WTC11 (cell line): ENCODE measurements at regions not wholly inside any gene's neighbourhood (a gene's known extent, or its start where the extent isn't known, plus 50 kb on each side); places are given as distances from the start of the nearest gene placed in this dataset.

Experiments used
- ETV6 ChIP-seq: sonication (generic); formaldehyde crosslinking; IDR thresholded peaks from 2 replicates; pipeline ENCODE4 v1.8.1; 2022; ENCODE audit warnings: mild to moderate bottlenecking, missing genetic modification reagents
- GABPB1 ChIP-seq: sonication (generic); formaldehyde crosslinking; IDR thresholded peaks from 2 replicates; pipeline ENCODE4 v1.8.1; 2023; ENCODE audit warnings: mild to moderate bottlenecking, missing genetic modification reagents
- NR2C2 ChIP-seq: sonication (generic); formaldehyde crosslinking; IDR thresholded peaks from 2 replicates; pipeline ENCODE4 v1.8.0; 2022; ENCODE audit warnings: mild to moderate bottlenecking, missing genetic modification reagents
- NR3C1 ChIP-seq: sonication (generic); formaldehyde crosslinking; conservative IDR thresholded peaks from 2 replicates; pipeline ENCODE4 v1.8.1; 2023; ENCODE audit warnings: low read depth, mild to moderate bottlenecking, missing genetic modification reagents
- RELA ChIP-seq: sonication (generic); formaldehyde crosslinking; IDR thresholded peaks from 2 replicates; pipeline ENCODE4 v1.8.1; 2022; ENCODE audit warnings: missing genetic modification reagents, mild to moderate bottlenecking, borderline replicate concordance
- RORB ChIP-seq: fragments of 250-450 bp; sonication (Bioruptor Pico); IDR thresholded peaks from 2 replicates; pipeline ENCODE4 v1.9.0; 2021; ENCODE audit warnings: mild to moderate bottlenecking
- SP1 ChIP-seq: sonication (generic); formaldehyde crosslinking; conservative IDR thresholded peaks from 2 replicates; pipeline ENCODE4 v1.8.1; 2022; ENCODE audit warnings: missing genetic modification reagents
- TCF7 ChIP-seq: sonication (generic); formaldehyde crosslinking; IDR thresholded peaks from 2 replicates; pipeline ENCODE4 v1.8.0; 2022; ENCODE audit warnings: mild to moderate bottlenecking, low read depth, missing genetic modification reagents, moderate library complexity
- ZNF263 ChIP-seq: sonication (generic); formaldehyde crosslinking; IDR thresholded peaks from 2 replicates; pipeline ENCODE4 v1.8.1; 2022; ENCODE audit warnings: low read depth, mild to moderate bottlenecking, moderate library complexity, missing genetic modification reagents
- ZNF317 ChIP-seq: sonication (generic); formaldehyde crosslinking; IDR thresholded peaks from 2 replicates; pipeline ENCODE4 v1.8.1; 2023; ENCODE audit warnings: low read depth, mild to moderate bottlenecking, moderate library complexity, missing genetic modification reagents, borderline replicate concordance
- TF ChIP-seq, protein P1 (sequence below): fragments of 200-600 bp; IDR thresholded peaks from 2 replicates; pipeline ENCODE4 v1.8.0; 2022; ENCODE audit warnings: antibody characterized with exemption
- TF ChIP-seq, protein P2 (sequence below): sonication (generic); formaldehyde crosslinking; IDR thresholded peaks from 2 replicates; pipeline ENCODE4 v1.8.1; 2023; ENCODE audit warnings: mild to moderate bottlenecking, missing genetic modification reagents, moderate library complexity
- TF ChIP-seq, protein P3 (sequence below): sonication (generic); formaldehyde crosslinking; IDR thresholded peaks from 2 replicates; pipeline ENCODE4 v1.8.0; 2022; ENCODE audit warnings: missing genetic modification reagents

- TF ChIP-seq GABPB1 (CRISPR knock-in tag) (no peak), ZNF317 (CRISPR knock-in tag) (no peak), ZNF263 (CRISPR knock-in tag) (no peak), ETV6 (CRISPR knock-in tag) (no peak), SP1 (no peak), RORB (no peak), NR3C1 (CRISPR knock-in tag) (no peak), NR2C2 (CRISPR knock-in tag) (no peak), TCF7 (CRISPR knock-in tag) (no peak), RELA (no peak)
- TF ChIP-seq, protein P1, sequence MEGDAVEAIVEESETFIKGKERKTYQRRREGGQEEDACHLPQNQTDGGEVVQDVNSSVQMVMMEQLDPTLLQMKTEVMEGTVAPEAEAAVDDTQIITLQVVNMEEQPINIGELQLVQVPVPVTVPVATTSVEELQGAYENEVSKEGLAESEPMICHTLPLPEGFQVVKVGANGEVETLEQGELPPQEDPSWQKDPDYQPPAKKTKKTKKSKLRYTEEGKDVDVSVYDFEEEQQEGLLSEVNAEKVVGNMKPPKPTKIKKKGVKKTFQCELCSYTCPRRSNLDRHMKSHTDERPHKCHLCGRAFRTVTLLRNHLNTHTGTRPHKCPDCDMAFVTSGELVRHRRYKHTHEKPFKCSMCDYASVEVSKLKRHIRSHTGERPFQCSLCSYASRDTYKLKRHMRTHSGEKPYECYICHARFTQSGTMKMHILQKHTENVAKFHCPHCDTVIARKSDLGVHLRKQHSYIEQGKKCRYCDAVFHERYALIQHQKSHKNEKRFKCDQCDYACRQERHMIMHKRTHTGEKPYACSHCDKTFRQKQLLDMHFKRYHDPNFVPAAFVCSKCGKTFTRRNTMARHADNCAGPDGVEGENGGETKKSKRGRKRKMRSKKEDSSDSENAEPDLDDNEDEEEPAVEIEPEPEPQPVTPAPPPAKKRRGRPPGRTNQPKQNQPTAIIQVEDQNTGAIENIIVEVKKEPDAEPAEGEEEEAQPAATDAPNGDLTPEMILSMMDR = no peak
- TF ChIP-seq, protein P2, sequence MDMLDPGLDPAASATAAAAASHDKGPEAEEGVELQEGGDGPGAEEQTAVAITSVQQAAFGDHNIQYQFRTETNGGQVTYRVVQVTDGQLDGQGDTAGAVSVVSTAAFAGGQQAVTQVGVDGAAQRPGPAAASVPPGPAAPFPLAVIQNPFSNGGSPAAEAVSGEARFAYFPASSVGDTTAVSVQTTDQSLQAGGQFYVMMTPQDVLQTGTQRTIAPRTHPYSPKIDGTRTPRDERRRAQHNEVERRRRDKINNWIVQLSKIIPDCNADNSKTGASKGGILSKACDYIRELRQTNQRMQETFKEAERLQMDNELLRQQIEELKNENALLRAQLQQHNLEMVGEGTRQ = no peak
- TF ChIP-seq, protein P3, sequence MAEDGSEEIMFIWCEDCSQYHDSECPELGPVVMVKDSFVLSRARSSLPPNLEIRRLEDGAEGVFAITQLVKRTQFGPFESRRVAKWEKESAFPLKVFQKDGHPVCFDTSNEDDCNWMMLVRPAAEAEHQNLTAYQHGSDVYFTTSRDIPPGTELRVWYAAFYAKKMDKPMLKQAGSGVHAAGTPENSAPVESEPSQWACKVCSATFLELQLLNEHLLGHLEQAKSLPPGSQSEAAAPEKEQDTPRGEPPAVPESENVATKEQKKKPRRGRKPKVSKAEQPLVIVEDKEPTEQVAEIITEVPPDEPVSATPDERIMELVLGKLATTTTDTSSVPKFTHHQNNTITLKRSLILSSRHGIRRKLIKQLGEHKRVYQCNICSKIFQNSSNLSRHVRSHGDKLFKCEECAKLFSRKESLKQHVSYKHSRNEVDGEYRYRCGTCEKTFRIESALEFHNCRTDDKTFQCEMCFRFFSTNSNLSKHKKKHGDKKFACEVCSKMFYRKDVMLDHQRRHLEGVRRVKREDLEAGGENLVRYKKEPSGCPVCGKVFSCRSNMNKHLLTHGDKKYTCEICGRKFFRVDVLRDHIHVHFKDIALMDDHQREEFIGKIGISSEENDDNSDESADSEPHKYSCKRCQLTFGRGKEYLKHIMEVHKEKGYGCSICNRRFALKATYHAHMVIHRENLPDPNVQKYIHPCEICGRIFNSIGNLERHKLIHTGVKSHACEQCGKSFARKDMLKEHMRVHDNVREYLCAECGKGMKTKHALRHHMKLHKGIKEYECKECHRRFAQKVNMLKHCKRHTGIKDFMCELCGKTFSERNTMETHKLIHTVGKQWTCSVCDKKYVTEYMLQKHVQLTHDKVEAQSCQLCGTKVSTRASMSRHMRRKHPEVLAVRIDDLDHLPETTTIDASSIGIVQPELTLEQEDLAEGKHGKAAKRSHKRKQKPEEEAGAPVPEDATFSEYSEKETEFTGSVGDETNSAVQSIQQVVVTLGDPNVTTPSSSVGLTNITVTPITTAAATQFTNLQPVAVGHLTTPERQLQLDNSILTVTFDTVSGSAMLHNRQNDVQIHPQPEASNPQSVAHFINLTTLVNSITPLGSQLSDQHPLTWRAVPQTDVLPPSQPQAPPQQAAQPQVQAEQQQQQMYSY (CRISPR knock-in tag) = no peak
Observed at GRCh38 chr13:22014469-22014868, 343.6 kb downstream of the FGF9 start.
